ENCODE measurements at regions not wholly inside any gene's neighbourhood (a gene's known extent, or its start where the extent isn't known, plus 50 kb on each side); places are given as distances from the start of the nearest gene placed in this dataset.

GRCh38 chr4:184575306-184575705 lies 73.9 kb downstream of the CASP3 start:
- peak; percentile 32 for FAIRE-seq

GRCh38 chr4:184574861-184575260 lies 74.4 kb downstream of the CASP3 start:
- no peak for FAIRE-seq

GRCh38 chr4:184573701-184574100 lies 75.5 kb downstream of the CASP3 start:
- FAIRE-seq = no peak

- no peak for FAIRE-seq
These were observed 80.5 kb downstream of the CASP3 start for GRCh38 chr4:184568770-184569169.

GRCh38 chr4:184563621-184564020 lies 85.6 kb downstream of the CASP3 start:
- no peak for FAIRE-seq

- no peak for FAIRE-seq
These were observed 84.6 kb upstream of the IRF2 start for GRCh38 chr4:184558996-184559395.

- no peak for FAIRE-seq
These were observed 79.5 kb upstream of the IRF2 start for GRCh38 chr4:184553891-184554290.

- no peak for FAIRE-seq
These were observed 76.1 kb upstream of the IRF2 start for GRCh38 chr4:184550476-184550875.

- no peak for FAIRE-seq
These were observed 74.4 kb upstream of the IRF2 start for GRCh38 chr4:184548648-184549341.

- no peak for FAIRE-seq
These were observed 73.9 kb upstream of the IRF2 start for GRCh38 chr4:184548316-184548647.

- FAIRE-seq = no peak
These were observed 70.5 kb upstream of the IRF2 start for GRCh38 chr4:184544788-184545409.

- FAIRE-seq = no peak
These were observed 67.6 kb upstream of the IRF2 start for GRCh38 chr4:184541907-184542306.

- peak; percentile 48 for FAIRE-seq
These were observed 66.0 kb upstream of the IRF2 start for GRCh38 chr4:184540307-184540706.

GRCh38 chr4:184538023-184538599 lies 63.8 kb upstream of the IRF2 start:
- FAIRE-seq = no peak

- peak; percentile 98 for FAIRE-seq
These were observed 63.1 kb upstream of the IRF2 start for GRCh38 chr4:184537269-184538022.

- no peak for FAIRE-seq
These were observed 62.5 kb upstream of the IRF2 start for GRCh38 chr4:184536881-184537248.

GRCh38 chr4:184536065-184536880 lies 61.9 kb upstream of the IRF2 start:
- no peak for FAIRE-seq

GRCh38 chr4:184534511-184535391 lies 60.4 kb upstream of the IRF2 start:
- no peak for FAIRE-seq

GRCh38 chr4:184533908-184534307 lies 59.6 kb upstream of the IRF2 start:
- no peak for FAIRE-seq

GRCh38 chr4:184531008-184531407 lies 56.7 kb upstream of the IRF2 start:
- no peak for FAIRE-seq

- FAIRE-seq = no peak
These were observed 54.9 kb upstream of the IRF2 start for GRCh38 chr4:184529283-184529682.

GRCh38 chr4:184528713-184529112 lies 54.4 kb upstream of the IRF2 start:
- no peak for FAIRE-seq

All from A204.1 (cell line).